Left lung (tissue), 4 donors: ENCODE measurements at regions not wholly inside any gene's neighbourhood (a gene's known extent, or its start where the extent isn't known, plus 50 kb on each side); places are given as distances from the start of the nearest gene placed in this dataset.

Experiments
- ATAC-seq: fragments of 200-7000 bp; cut with Tn5 transposase; one replicate; pipeline ENCODE4 v1.9.1; 2020; ENCODE audit warnings: moderate library complexity
- DNase-seq, 4 donors: peaks; one replicate each; pipeline ENCODE4 v3.0.0-alpha.2; 2013 to 2020
- H3K27ac ChIP-seq, 2 donors: fragments of 200-600 bp; sonication (generic) in 1 of 2; one replicate each; pipeline versions ENCODE4 v1.5.0 to v1.8.0; 2020 to 2021
- H3K27me3 ChIP-seq, 2 donors: fragments of 200-600 bp; sonication (generic) in 1 of 2; one replicate each; pipeline versions ENCODE4 v1.5.0 to v1.8.0; 2020 to 2021
- H3K36me3 ChIP-seq, 2 donors: fragments of 200-600 bp; sonication (generic) in 1 of 2; one replicate each; pipeline versions ENCODE4 v1.5.0 to v1.8.0; 2020 to 2021
- H3K4me1 ChIP-seq, 2 donors: fragments of 200-600 bp; one replicate each; pipeline ENCODE4 v1.8.0; 2021
- H3K4me3 ChIP-seq, 2 donors: fragments of 200-600 bp; sonication (generic) in 1 of 2; one replicate each; pipeline versions ENCODE4 v1.5.0 to v1.8.0; 2020 to 2021; ENCODE audit warnings: mild to moderate bottlenecking in 1 of 2
- H3K9me3 ChIP-seq, 2 donors: fragments of 200-600 bp; sonication (generic) in 1 of 2; one replicate each; pipeline versions ENCODE4 v1.5.0 to v1.8.0; 2020 to 2021
- intact Hi-C, 2 donors: fragments of 100-400 bp; cut with DNase I; formaldehyde crosslinking; loops; one replicate each; pipeline versions ENCODE4 v1.11.2 to v1.14.2; 2022
- TF ChIP-seq, protein P1 (sequence below), 2 donors: fragments of 200-600 bp; sonication (generic) in 1 of 2; IDR thresholded peaks; one replicate each; pipeline versions ENCODE4 v1.5.0 to v1.8.0; 2021; ENCODE audit warnings: antibody characterized with exemption in 2 of 2
- donor health status: DM: no; HTN: yes; CAD: no.
- donor health status: DM: no; HTN: no; CAD: no.

DNA sequence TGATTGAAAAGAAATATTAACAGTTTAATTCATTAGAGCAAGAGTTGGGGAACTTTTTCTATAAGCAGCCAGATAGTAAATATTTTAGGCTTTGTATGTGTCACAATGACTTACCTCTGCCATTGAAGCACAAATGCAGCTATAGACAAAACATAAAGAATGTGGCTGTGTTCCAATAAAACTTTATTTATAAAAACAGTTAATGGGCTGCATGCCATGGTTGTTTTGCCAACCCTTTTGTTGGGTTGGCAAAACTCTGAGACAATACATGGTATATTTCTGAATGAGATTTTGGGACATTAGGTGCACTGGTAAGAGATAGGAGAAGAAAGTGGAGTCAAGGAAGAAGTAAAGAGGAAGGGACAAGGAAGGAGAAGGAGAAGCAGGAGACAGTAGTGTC, 61.8 kb upstream of the CERS6 start:
- Histone ChIP-seq H3K27me3 (no peaks in the 10 kb centered on the region), H3K4me3 (no peak overlapping the region), H3K36me3 (no peaks in the 10 kb centered on the region), H3K4me1 (no peaks in the 10 kb centered on the region), H3K9me3 (no peaks in the 10 kb centered on the region), H3K27ac (no peak overlapping the region)
- TF ChIP-seq, protein P1, sequence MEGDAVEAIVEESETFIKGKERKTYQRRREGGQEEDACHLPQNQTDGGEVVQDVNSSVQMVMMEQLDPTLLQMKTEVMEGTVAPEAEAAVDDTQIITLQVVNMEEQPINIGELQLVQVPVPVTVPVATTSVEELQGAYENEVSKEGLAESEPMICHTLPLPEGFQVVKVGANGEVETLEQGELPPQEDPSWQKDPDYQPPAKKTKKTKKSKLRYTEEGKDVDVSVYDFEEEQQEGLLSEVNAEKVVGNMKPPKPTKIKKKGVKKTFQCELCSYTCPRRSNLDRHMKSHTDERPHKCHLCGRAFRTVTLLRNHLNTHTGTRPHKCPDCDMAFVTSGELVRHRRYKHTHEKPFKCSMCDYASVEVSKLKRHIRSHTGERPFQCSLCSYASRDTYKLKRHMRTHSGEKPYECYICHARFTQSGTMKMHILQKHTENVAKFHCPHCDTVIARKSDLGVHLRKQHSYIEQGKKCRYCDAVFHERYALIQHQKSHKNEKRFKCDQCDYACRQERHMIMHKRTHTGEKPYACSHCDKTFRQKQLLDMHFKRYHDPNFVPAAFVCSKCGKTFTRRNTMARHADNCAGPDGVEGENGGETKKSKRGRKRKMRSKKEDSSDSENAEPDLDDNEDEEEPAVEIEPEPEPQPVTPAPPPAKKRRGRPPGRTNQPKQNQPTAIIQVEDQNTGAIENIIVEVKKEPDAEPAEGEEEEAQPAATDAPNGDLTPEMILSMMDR (IDR thresholded peaks at IDR 0.05), result no peak
- no peak for DNase-seq
- ATAC-seq, result no peak
- intact Hi-C loops, result no loop called here

DNA sequence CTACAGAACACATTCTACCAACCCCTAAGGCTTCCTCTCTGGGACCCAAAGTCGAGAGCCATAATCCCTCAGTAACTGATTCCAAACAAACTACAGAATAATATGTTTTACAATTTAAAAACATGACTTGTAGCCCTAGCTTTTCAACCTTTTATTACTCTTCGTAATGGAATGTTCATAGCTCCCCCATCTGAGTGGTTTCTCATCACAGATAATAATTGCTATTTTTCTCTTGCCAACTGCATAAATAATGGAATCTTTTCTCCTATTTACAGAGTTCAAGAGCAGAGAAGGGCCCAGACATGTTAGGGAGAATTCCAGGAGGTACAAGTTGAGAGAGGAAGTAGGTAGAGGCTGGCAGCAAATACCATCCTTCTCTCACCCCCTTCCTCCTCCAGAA, 59.9 kb upstream of the CERS6 start:
- no peaks in the 10 kb centered on the region for H3K36me3 ChIP-seq
- TF ChIP-seq, protein P1 (IDR thresholded peaks at IDR 0.05), result no peak
- no peaks in the 10 kb centered on the region for H3K9me3 ChIP-seq
- ATAC-seq (no peak), DNase-seq (peak in 1 of 4 donors; percentile 7)
- H3K4me3 ChIP-seq, result no peak overlapping the region
- H3K4me1 ChIP-seq, result no peaks in the 10 kb centered on the region
- no peak overlapping the region for H3K27ac ChIP-seq
- intact Hi-C loops, result no loop called here
- no peaks in the 10 kb centered on the region for H3K27me3 ChIP-seq

DNA sequence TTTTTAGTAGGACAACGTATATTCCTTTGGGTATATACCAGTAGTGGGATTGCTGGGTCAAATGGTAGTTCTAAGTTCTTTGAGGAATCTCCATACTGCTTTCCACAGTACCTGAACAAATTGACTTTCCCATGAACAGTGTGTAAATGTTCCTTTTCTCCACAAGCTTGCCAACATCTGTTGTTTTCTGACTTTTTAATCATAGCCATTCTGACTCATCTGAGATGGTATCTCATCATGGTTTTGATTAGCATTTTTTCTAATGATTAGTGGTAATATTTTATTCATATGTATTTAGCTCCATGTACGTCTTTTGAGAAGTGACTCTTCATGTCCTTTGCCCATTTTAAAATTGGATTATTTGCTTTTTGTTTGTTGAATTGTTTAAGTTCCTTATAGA, 58.4 kb upstream of the CERS6 start:
- no peak overlapping the region for H3K4me3 ChIP-seq
- intact Hi-C loops, result no loop called here
- TF ChIP-seq, protein P1 (IDR thresholded peaks at IDR 0.05), result no peak
- no peak overlapping the region for H3K27ac ChIP-seq
- DNase-seq (no peak), ATAC-seq (no peak)
- H3K36me3 ChIP-seq, result no peaks in the 10 kb centered on the region
- no peaks in the 10 kb centered on the region for H3K9me3 ChIP-seq
- no peaks in the 10 kb centered on the region for H3K4me1 ChIP-seq
- no peaks in the 10 kb centered on the region for H3K27me3 ChIP-seq

DNA sequence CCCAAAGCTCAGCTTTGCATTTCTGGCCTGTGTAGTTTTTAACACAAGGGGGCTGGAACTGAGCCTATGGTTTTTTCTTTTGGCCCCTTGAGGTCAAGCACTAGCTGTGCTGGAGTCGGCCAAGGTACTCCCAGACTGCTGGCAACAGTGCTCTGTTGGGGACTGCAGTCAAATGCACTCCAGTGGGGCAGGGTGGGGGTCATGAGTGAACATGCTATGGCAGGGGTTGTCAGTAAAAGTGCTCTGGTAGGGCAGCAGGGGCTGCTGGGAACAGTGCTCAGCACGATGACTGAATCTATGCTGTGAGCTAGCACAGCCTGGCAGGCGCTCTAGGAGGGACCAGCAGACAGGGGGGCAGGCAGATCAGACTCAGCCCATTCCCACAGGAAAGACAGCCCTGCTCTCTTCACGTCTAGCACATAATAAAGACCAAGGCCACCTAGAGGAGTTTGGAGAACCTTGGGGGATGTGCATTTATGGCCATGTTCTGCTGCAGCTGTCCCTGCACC, 55.0 kb upstream of the CERS6 start:
- DNase-seq (no peak), ATAC-seq (no peak)
- no peak overlapping the region for H3K27ac ChIP-seq
- TF ChIP-seq, protein P1 (IDR thresholded peaks at IDR 0.05), result no peak
- no peaks in the 10 kb centered on the region for H3K9me3 ChIP-seq
- H3K4me1 ChIP-seq, result no peaks in the 10 kb centered on the region
- no peaks in the 10 kb centered on the region for H3K27me3 ChIP-seq
- intact Hi-C loops, result no loop called here
- H3K36me3 ChIP-seq, result no peaks in the 10 kb centered on the region
- H3K4me3 ChIP-seq, result no peak overlapping the region

DNA sequence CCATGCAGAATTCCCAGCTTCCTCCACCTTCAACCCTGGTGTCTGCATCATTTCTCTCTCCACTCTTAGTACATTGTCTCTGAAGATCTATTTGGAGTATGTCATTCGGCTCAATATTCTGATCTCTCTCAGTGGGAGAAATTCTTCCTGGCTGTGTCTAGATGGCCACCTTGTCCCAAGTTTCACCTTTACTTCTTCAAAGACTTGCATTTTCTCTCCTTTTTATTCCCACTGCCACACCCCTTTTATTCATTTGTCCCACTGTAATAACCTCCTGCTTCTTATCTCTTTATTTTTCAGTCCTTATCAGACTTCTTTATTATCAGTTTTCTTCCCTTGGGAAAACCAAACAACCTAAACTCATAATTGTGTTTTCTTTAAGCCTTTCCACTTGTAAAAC, 54.3 kb upstream of the CERS6 start:
- TF ChIP-seq, protein P1 (IDR thresholded peaks at IDR 0.05), result no peak
- ATAC-seq (no peak), DNase-seq (no peak)
- intact Hi-C loops, result no loop called here
- no peak overlapping the region for H3K4me3 ChIP-seq
- H3K27me3 ChIP-seq, result no peaks in the 10 kb centered on the region
- H3K9me3 ChIP-seq, result no peaks in the 10 kb centered on the region
- no peaks in the 10 kb centered on the region for H3K36me3 ChIP-seq
- no peaks in the 10 kb centered on the region for H3K4me1 ChIP-seq
- no peak overlapping the region for H3K27ac ChIP-seq
